MV-4-11 (cell line): ENCODE measurements at regions not wholly inside any gene's neighbourhood (a gene's known extent, or its start where the extent isn't known, plus 50 kb on each side); places are given as distances from the start of the nearest gene placed in this dataset.
"Not testable (repeated sequence)": the region's sequence is repeated elsewhere in the genome, so short reads cannot be mapped to it uniquely, and the experiment has no call there.

Source experiments
- DNase-seq: peaks from one replicate; lab custom pipeline; 2025; lab: John Stamatoyannopoulos, UW

DNA sequence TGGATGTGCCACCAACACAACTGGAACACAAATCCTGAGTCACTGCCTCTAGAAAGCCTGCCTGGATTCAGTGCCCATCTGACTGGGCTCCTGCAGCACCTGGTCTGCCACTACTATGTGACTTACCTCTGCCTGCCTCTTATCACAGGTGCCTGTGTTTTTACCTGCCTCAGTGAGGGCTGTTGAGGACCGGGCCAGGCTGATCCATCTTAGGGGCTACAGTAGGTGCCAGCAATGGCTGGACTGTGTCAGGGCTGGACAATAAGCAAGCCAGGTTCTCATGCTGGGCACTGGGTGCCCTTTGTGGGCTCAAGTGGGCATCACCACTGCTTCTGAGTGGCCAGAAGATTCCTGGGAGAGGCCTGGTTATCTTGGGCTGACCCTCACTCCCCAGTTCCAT, 948.6 kb upstream of the TPTE start:
- DNase-seq, result not testable (repeated sequence)

DNA sequence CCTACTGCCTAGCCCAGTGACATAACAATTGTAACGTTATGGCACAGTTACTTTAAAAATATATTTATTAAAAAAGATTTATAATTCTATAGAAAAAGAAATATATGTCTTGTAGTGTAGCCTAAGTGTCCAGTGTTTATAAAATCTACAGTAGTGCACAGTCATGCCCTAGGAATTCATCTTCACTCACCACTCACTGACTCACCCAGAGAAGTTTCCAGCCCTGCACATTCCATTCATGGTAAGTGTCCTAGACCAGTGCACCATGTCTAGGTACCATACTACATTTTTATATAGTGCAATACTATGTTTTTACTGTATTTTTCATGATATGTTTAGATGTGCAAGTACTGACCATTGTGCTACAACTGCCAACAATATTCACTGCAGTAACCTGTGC, 947.9 kb upstream of the TPTE start:
- DNase-seq, result not testable (repeated sequence)

DNA sequence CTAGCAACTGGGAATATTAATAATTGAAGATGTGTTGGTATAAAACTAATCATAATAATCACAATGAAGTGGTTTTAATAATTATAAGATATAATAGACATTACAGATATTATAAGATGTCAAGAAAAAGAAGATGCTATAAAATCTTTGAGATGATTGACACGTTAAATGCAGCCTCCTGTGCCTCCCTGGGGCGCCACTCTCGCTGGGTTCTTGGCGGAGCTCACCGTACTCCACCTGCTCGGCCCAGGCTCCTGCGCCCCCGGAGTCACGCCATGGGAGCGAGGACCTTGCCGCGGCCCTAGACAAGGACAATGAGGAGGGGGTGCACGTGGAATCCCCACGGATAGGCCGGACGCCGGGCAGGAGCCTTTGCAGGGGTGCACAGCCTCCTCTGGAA, 942.1 kb upstream of the TPTE start:
- DNase-seq, result not testable (repeated sequence)

DNA sequence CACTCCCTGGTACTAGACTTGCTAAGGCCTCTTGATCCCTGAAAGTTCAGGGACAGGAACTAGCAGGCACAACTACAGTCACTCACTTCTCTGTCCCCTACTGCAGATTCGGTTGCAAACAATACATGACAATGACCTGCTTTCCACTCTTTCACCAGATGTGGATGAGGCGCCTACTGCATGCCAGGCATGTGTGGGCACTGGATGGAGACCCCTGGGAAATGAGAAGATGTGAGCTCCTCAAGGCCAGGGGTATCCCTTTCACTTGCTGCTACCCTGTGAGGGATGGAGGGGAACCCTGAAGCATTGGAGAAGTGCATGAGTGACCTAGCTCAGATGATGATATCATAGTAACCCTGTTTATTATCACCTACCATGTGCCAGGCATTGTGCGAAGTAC, 933.4 kb upstream of the TPTE start:
- DNase-seq, result not testable (repeated sequence)

DNA sequence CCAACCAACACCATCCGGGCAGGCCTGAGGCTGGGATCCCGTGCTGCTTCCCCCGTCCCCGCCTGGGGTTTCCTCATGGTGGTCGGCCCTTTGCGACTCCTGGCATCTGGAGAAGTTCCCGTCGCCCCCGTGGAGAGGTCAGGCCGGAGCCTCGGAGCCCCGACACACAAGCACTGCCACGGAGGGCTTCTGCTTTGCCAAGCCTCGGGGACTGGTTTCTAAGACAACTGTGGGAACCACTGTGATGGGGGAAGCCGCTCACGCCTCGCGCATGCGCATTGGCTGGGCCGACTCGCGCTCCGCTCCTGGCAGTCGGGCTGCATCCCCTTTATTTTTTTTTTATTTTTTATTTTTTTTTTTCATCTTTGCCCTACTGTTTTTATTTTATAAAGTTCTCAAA, 928.8 kb upstream of the TPTE start:
- DNase-seq, result not testable (repeated sequence)

DNA sequence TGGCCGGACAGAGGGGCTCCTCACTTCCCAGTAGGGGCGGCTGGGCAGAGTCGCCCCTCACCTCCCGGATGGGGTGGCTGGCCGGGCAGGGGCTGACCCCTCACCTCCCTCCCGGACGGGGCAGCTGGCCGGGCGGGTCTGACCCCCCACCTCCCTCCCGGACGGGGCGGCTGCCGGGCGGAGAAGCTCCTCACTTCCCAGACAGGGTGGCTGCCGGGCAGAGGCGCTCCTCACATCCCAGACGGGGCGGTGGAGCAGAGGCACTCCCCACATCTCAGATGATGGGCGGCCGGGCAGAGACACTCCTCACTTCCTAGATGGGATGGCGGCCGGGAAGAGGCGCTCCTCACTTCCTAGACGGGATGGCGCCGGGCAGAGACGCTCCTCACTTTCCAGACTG, 927.7 kb upstream of the TPTE start:
- not testable (repeated sequence) for DNase-seq

DNA sequence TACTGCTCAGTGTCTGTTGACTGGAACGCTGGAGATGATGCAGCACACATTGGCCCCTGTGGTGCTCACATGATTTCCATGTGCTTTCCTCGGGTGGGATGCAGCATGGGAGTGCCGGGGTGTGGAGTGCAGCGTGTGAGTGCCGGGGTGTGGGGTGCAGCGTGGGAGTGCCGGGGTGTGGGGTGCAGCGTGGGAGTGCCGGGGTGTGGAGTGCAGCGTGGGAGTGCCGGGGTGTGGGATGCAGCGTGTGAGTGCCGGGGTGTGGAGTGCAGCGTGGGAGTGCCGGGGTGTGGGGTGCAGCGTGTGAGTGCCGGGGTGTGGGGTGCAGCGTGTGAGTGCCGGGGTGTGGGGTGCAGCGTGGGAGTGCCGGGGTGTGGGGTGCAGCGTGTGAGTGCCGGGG, 907.4 kb upstream of the TPTE start:
- DNase-seq, result not testable (repeated sequence)

DNA sequence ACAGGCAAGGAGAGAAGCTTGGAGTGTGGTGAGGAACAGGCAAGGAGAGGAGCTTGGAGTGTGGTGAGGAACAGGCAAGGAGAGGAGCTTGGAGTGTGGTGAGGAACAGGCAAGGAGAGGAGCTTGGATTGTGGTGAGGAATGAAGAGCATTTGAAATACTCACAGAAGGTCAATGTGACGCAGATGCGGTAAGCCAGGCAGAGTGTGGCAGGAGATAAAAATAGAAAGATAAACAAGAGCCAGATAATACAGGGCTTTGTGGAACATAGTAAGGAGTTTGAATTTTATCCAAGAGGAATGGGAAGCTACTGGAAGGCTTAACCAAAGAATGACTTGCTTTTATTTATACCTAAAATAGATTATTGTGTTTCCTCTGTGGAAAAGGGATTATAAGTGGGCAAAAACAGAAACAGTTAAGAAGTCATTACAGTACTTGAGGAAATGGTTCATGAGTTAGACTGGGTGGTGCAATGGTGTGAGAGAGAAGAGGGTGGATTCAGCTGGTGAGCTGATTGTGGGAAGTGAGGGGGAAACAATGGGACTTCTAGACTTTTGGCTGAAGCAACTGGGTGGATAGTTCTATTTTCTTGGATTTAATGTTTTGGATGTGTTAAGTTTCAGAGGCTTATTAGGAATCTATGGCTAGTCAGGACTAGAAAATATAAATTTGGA, 900.1 kb upstream of the TPTE start:
- DNase-seq, result not testable (repeated sequence)

DNA sequence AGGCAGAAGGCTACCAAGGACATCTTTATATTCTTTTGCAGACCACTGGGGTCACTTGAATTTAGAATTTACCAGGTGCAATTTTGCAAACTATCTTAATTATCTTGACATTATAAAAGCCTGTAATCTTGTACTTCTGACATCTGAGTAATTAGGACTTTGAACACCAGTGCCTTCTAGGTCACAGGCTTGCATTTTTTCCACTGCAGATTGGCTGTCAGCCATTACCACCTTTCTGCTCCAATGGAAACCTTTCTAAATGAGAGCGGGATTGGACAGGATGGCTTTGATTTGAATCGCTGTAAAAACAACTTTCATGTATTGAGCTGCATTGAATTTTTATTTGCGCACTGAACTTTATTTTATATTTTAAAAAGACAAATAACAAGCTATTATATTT, 893.3 kb upstream of the TPTE start:
- DNase-seq, result not testable (repeated sequence)

DNA sequence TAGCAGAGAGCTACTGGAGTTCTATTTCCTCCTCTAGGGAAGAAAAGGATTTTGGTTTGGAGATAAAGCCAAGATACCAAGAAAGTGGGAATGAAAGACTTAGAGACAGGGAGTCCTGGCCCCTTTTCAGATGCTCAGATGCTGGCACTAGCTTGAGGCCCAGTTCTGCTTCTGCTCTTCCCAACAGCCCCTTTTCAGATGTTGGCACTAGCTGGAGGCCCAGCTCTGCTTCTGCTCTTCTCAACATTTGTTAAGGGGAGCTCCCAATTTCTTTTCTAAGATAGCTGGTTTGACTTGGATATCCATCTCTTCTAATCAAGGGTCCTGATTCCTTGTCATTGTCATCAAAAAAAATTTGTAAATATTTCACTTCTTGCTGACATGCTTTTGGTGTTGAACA, 874.0 kb upstream of the TPTE start:
- not testable (repeated sequence) for DNase-seq

DNA sequence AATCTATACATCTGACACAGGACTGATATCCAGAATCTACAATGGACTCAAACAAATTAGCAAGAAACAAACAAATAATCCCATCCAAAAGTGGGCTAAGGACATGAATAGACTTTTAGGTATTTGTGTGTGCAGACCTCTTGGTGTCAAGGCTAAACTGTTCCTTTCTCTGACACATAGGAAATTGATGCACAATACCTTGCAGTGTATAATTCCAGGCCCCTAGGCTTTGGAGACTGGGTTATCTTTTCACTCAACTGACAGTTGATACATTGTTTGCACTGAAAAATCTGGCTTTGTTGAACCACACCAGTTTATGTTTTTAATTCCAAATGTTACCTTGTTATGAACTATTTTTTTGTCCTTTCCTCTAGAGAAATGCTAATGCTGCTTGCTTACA, 873.1 kb upstream of the TPTE start:
- not testable (repeated sequence) for DNase-seq

DNA sequence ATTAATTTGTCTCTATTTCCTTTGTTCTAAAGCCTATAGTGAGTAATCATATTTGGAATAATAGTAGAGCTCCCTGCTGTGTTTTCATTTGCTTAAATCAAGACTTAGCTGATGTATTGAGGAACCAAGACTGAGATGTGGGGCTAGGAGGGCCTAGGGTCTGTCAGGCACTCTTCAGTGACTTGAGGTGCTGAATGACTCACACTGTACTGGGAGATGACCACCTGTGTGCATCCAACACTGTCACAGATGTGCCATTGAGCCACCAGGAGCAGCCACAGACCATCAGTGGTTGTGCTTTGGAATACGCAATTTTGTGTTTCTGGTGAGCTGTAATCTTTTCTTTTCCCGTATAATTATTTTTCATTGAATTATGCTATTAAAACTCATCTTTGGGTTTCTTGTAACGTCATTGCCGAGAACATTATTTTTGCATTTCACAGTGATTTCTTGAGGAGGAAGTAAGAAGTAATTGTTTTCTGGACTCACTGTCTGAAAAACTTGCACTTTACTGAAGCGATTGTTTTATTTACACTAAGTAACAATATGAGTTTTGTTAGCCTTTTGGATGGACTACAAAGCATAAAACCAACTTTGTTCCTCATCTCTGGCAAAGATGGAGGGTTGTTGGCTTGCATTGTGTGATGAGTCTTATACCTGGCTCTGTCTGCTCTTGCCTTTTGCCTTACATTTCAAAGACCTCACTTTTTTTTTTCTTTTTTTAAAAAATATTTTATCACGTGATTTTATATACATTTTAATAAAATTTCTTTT, 872.2 kb upstream of the TPTE start:
- not testable (repeated sequence) for DNase-seq

DNA sequence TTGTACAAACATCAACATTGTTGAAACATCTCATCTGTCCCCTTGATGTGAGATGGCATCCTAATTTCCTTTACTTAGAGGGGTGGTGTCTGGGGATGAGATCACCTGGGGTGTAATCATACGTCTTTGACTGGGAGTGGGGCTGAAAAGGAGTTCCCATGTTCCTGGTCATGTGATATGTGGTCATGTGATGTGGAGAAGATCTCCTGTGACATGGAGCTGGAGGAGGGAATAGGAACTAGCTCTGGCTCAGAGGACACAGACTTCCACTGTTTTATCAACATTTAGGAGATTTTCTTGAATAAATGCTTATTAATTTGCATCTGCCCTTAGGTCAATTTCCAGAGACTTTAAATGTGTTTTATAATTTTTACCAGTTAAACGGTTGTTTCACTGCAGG, 868.6 kb upstream of the TPTE start:
- DNase-seq, result not testable (repeated sequence)

DNA sequence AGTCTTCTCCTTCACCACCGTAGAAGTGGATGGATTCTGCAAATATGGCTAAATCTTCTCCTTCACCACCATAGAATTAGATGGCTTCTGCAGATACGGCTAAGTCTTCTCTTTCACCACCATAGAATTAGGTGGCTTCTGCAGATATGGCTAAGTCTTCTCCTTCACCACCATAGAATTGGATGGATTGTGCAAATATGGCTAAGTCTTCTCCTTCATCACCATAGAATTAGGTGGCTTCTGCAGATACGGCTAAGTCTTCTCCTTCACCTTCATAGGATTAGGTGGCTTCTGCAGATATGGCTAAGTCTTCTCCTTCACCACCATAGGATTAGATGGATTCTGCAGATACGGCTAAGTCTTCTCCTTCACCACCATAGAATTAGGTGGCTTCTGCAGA, 866.2 kb upstream of the TPTE start:
- DNase-seq, result not testable (repeated sequence)

DNA sequence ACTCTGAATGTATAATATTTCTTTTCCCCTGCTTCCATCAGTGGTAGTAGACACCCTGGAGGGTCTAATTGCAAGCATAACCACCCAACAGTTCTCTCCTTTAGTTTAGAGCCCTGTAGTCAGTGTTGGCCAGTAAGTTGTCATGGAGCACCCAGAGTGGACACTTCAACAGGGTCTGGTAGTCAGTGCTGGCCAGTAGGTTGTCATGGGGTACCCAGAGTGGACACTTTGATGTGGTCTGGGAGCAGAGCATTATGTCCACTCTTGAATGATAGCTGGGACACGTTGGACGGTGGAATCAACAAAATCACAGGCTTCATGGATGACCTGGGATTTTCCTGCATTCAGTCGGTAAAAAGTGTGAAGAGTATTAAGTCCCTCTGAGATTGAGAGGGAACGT, 864.9 kb upstream of the TPTE start:
- DNase-seq, result not testable (repeated sequence)

DNA sequence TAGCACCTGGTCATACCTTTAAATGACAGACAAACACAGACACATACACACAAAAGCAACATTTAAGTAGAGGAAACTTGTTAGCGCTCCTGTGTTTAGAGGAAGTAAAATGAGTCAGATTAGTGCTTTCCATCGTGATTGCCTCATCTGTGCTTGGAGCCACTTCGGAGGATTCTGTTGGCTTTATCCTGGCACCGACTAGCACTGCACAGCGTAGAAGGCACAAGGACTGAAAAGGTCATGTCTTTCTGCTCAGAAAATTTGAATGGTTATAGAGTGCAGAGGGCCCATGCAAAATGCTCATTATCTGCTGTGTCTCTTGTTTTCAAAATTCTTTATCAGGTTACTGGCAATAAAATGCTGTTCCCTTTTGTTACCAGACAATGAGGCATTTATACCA, 863.6 kb upstream of the TPTE start:
- not testable (repeated sequence) for DNase-seq

DNA sequence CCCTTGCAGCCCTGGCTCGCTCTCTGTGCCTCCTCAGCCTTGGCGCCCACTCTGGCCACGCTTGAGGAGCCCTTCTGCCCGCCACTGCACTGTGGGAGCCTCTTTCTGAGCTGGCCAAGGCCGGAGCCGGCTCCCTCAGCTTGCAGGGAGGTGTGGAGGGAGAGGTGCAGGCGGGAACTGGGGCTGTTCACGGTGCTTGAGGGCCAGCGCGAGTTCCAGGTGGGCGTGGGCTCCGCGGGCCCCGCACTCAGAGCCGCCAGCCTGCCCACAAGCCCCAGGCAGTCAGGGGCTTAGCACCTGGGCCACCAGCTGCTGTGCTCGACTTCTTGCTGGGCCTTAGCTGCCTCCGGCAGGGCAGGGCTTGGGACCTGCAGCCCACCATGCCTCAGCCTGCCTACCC, 861.5 kb upstream of the TPTE start:
- not testable (repeated sequence) for DNase-seq

DNA sequence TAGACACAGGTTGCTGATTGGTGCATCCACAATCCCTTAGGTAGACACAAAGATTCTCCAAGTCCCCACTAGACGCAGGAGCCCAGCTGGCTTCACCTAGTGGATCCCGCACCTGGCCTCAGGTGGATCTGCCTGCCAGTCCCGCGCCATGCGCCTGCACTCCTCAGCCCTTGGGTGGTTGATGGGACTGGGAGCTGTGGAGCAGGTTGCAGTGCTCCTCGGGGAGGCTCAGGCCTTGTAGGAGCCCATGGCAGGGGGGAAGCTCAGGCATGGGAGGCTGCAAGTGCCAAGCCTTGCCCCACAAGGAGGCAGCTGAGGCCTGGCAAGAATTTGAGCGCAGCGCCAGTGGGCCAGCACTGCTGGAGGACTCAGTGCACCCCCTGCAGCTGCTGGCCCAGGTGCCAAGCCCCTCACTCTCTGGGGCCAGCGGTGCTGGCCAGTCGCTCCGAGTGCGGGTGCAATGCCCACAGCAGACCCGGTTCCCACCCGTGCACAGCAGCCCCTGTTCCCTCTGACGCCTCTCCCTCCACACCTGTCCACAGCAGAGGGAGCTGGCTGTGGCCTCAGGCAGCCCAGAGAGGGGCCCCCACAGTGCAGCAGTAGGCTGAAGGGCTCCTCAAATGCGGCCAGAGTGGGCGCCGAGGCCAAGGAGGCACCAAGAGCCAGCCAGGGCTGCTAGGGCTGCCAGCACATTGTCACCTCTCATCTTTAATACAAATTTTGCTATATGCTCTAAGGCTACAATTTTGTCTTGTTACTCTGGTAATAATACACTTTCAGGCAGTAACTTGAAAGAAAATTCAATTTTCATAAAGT, 857.3 kb upstream of the TPTE start:
- not testable (repeated sequence) for DNase-seq

DNA sequence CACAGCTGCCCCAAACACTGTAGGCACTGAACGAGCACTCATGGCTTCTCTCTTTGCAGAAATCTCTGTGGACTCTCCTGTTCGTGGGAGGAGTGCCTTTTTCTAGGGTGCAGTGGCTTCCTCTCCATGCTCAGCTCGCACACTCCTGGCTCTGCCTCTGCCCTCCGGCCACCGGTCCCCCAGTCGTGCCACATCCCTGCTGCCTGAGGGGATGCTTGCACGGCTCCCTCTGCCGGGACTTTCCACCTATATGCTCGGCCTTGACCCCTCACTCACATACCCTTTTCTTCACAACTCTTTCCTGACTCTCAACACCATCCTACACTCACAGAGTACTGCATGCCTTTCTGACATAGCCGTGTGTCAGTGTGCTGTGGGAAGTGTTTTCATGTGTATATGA, 845.6 kb upstream of the TPTE start:
- DNase-seq, result not testable (repeated sequence)

DNA sequence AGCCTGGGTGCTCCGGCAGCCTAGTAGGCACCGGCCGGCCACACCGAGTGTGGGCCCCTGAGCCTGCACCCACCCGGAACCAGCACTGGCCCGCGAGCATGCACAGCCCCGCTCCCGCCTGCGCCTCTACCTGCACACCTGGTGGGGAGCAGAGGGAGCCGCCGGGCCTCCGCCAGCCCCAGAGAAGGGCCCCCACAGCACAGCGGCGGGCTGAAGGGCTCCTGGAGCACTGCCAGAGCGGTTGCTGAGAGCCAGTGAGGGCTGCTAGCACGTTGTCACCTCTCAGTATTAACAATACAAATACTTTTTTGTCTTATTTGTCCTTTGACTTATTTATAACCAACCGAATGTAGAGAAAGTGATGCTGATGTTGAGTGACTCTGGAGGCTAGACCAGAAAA, 842.4 kb upstream of the TPTE start:
- not testable (repeated sequence) for DNase-seq

DNA sequence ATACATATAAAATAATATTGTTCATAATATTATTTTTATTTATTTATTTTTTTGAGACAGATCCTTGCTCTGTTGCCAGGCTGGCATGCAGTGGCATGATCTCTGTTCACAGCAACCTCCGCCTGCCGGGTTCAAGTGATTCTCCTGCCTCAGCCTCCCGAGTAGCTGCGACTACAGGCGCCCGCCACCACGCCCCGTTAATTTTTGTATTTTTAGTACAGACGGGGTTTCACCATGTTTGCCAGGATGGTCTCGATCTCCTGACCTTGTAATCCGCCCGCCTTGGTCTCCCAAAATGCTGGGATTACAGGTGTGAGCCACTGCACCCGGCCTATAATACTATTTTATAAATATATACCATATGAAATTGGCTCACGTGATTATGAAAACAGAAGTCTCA, 832.4 kb upstream of the TPTE start:
- DNase-seq, result not testable (repeated sequence)

DNA sequence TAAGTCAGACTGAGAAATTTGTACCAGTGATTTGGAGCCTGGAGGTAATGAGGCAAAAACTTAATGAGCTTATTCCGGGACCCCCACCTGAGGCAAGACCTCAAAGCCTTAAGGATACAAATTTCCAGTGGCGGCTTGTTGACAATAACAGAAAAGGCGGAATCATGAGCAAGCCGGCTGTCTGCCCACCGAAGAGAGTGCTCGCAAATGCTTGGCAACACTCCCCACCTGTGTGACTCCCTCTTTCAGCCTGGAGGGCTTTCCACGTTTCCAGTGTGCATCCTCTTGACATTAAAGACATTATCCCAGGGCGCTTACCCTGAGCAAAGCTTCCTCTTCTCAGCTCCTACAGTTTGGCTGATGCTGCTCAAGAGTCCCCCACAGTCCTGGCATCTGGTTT, 830.4 kb upstream of the TPTE start:
- not testable (repeated sequence) for DNase-seq

DNA sequence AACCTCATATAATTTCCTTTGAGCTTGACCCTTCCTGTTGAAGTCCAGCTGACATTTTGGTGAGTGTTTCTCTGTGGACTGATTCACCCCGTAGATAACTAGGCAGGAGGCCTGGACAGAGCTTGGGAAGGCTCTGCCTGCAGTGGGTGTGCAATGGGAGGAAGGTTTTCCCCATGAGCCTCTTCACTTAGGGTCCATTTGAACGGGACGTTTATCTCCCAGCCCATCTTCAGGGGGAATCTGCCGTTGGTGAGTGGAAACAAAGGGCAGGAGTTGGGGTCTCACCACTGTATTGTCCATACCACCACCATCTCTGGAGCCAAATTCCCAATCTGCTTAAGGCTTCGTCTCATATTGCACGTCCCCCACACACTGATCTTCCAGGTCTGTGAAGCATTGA, 825.6 kb upstream of the TPTE start:
- not testable (repeated sequence) for DNase-seq
